ENCODE measurements at regions not wholly inside any gene's neighbourhood (a gene's known extent, or its start where the extent isn't known, plus 50 kb on each side); places are given as distances from the start of the nearest gene placed in this dataset.

DNA sequence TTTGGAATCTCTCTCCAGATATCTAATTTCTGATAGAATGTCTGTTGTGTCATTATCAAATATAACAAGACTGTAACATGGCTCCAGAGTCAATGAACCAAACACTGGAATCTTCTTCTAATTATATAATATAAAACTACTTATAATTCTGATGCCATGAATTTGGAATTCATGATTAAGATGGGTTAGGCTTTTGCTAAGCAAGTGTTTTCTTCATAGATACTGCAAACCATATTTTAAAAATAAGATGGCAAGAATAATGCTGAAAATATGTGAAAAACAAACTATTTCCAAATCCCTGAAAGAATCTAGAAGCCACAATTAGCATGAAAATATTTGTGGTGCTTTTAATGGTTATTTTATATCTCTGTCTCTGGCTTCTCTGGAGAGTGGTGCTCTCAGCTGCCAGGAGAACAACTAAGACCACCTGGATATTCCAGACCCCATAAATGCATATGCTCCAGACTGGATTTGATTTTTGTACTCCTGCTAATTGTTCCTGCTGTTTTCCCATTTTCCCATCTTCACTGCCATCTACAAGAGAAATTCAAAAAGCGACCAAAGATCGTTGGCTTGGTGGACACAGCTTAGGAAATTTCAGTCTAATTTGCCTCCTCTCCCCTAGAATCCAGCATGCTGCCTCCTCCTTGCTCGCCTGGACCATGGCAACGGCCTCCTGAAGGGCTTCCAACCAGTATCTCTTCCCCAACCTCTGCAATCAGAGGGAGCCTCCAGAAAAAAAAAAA, 418.9 kb downstream of the SETD4 start:
- no peak for DNase-seq (ENCODE audit: low read depth, low spot score)
- H3K4me3 ChIP-seq (ENCODE audit: low read length): no peak overlapping the region

DNA sequence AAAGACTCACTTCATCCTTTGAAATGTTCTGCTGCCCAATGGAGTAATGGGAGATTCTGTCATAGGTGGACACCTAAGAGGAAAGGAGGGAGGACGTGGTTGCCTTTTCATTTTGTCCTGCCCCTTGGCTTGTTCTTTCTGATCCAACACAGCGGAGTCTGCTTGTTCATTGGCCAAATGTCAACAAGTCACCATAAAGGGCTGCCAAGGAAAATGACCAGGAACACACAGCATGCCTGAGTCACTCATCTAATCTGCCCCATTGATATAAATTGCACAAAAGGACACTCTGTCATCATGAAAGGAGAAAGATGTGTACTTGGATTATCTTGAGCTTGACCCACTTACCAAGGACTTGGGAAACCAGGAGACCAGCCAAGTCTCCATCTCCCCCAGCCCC, 422.9 kb downstream of the SETD4 start:
- no peak for DNase-seq (ENCODE audit: low read depth, low spot score)
- no peak overlapping the region for H3K4me3 ChIP-seq (ENCODE audit: low read length)

DNA sequence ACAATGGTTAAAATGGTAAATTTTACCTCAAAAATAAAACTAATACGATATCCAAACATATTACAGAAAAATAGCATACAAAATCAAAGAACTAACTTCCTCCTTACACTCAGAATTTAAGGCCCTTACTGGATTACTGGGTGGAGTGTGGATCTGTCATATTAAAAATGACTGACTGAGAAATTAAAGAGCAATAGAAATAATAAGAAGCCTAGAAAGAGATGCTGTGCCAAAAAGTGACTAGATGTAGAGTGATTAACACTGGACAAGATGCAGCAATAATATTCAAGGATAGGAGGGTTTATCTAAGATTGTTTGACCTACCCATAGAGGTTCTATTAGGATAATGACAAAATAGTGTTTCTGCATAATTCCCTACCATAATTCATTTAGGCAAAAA, 424.3 kb downstream of the SETD4 start:
- no peak for DNase-seq (ENCODE audit: low read depth, low spot score)

DNA sequence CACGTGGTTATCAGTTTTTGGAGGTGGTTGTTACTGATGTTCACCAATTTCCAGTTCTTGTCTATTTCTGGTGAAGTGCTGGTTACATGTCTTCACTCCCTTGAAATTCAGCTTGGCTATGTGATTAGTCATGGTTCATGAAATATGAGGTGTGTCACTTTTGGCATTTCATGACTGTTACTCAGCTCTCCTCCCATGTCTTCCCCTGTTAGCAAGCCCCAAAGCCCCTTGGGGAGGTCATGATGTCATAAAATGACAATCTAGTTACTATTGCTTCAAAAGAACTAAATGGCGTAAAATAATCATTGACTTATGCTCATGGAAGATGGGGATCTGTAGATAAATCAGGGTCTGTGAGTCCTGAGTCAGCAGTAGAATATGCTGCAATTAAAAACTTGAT, 425.1 kb downstream of the SETD4 start:
- DNase-seq (ENCODE audit: low read depth, low spot score): no peak

More for the DNA sequence above, 424.3 kb downstream of the SETD4 start:
- H3K4me3 ChIP-seq (ENCODE audit: low read length): no peak overlapping the region

DNA sequence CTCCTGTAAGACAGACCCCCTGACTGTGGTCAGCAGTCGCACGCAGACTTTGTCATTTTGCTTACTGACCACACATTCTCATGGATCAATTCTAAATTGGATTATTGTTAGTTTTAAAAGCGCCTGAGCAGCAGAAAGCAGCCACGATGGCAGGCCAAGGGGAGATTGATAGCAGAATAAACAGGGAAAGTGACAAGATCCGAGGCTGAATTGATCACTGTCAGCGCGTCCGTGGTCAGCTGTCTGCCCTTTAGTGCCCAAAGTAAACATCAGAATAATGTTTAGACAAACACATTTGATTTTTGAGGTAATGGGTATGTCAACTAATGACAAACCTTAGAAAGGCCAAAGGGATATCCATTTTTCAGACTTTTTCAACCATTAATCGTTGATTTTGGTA, 426.8 kb downstream of the SETD4 start:
- no peak for DNase-seq (ENCODE audit: low read depth, low spot score)
- no peak overlapping the region for H3K4me3 ChIP-seq (ENCODE audit: low read length)

More for the DNA sequence above, 425.1 kb downstream of the SETD4 start:
- no peak overlapping the region for H3K4me3 ChIP-seq (ENCODE audit: low read length)

DNA sequence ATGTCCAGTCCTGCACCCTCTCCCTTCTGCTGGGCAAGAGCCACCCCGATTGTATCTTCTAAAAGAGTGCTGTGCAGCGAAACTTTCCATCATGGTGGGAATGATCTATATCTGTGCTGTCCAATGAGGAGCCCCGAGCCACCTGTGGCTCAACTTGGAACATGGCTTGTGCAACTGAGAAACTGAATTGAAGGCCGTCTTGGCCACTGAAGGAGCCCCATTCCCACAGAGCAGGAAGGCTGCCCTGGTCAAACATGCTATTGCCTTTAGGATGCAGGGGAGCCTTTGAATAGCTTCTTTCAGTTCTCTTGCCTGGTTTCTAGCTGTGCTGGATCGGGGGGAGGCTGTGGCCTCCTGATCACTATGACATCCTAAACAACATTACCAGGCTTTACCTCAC, 427.6 kb downstream of the SETD4 start:
- DNase-seq (ENCODE audit: low read depth, low spot score): no peak
- H3K4me3 ChIP-seq (ENCODE audit: low read length): no peak overlapping the region

DNA sequence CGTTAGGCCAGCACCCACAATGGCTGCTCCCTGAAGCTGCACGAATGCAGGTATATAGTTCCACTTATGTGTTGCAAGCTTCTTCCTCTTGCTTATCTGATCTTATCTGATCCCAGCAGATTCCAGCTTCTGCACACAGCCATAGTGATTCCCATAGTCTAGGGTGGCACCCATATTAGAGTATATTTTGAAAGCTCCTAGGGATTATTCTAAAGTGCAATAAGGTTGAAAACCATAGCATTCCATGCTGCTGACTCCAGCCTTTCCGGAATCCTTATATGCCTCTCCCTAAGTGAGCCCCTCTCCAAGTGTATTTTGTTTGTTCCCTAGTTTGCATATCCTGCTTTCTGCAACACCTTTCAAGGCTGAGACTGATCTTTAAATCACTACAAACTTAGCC, 432.0 kb downstream of the SETD4 start:
- H3K4me3 ChIP-seq (ENCODE audit: low read length): no peak overlapping the region
- no peak for DNase-seq (ENCODE audit: low read depth, low spot score)

DNA sequence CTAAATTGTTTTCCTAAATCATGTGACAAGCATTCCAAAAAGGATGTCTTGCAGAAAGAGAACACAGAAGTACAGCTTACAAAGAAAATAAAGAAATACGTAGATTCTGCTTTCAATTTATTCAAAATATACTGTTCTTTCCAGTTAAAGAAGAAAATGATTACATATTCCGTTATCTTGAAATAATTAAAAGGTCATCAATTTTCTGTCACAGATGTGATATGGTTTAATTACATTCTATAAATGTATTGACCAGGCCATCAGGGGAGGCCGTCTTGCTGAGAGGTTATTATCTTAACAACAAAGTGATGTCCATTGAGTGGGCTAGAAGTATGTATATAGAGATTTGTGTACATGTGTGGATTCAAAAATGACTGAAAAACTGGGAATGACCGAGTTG, 432.9 kb downstream of the SETD4 start:
- no peak for DNase-seq (ENCODE audit: low read depth, low spot score)

DNA sequence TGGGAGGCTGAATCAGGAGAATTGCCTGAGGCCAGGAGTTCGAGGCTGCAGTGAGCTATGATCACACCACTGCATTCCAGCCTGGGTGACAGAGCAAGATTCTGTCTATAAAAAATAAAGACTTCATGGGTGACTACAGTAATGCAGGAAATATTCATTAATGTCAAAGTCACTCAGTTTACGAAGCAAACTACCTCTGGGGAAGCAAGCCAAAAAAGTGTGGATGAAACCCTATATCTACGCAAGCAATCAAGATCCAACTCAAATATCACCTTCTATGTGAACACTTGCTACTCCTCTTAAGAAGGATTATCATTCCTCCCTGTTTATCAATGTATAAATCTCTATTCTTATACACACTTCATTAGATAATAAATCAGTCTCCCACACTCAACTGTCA, 434.8 kb downstream of the SETD4 start:
- no peak for DNase-seq (ENCODE audit: low read depth, low spot score)
- no peak overlapping the region for H3K4me3 ChIP-seq (ENCODE audit: low read length)

More for the DNA sequence above, 432.9 kb downstream of the SETD4 start:
- H3K4me3 ChIP-seq (ENCODE audit: low read length): no peak overlapping the region

DNA sequence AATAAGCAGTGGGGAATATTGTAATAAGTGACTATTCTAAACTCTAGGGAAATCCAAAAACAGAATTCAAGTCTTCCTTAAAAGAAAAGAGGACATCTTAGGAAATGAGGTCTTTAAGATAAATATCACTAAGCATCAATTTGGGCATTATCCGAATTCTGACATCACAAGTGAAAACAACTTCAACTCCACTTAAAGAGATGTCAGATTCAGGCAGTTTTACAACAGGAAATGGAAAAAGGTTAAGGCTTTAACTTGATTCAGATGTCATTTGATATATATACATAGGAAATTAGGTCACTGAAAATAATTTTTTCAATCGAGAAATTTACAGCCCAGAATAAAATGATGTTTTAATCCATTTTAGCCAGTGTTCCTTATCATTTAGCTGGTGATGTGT, 435.4 kb downstream of the SETD4 start:
- DNase-seq (ENCODE audit: low read depth, low spot score): no peak
- H3K4me3 ChIP-seq (ENCODE audit: low read length): no peak overlapping the region

DNA sequence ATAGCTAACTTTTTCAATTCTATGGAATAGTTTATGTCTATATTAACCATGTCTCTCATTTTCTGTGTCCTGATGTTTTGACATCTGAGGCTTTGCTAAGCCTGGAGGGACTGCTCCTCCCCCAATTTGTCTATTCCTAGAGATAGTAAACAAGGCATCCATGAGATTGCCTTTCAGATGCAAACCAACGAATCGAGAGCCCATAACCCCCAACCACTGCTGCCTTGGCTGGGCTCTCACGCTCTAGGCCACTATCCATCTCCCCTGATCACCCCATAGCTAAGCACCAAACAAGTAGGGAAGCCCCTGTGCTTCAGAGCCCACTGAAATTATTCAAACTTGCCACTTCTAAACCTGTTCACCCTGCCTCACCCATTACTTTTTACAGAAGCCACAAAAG, 437.7 kb downstream of the SETD4 start:
- DNase-seq (ENCODE audit: low read depth, low spot score): no peak
- no peak overlapping the region for H3K4me3 ChIP-seq (ENCODE audit: low read length)

DNA sequence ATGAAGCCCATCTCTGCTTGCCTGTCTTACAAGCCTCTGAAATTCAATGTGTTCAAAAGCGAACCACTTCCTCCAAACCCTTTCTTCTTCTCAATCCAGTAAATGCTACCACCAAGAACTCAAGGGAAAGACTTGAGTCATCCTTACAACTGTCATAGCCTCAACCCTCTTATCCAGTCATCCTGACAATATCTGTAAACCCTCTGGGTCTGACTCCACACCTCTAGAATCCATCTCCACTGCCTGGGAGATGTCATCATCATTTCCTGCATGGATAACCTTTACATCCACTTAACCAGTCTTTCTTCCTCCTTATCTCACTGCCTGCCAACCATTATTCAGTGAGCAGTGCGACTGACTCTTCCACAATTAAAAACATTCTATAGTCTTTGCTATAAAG, 441.1 kb downstream of the SETD4 start:
- DNase-seq (ENCODE audit: low read depth, low spot score): peak; percentile 12
- H3K4me3 ChIP-seq (ENCODE audit: low read length): no peak overlapping the region

DNA sequence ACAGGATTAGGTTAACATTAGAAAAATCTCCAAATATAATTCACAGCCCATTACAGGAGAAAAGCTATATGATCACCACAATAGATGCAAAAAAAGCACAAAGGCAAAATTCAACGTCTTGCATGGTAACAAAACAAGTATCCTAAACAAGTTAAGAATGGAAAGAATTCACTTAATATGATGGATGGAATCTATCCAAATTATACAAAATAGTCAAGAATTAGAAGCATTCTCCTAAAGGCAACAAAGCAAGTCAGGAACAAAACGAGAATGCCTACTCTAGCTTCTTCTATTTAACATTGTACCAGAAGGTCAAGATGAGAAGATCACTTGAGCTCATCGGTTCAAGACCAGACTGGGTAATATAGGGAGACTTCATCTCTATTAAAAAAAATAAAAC, 442.8 kb downstream of the SETD4 start:
- no peak for DNase-seq (ENCODE audit: low read depth, low spot score)
- no peak overlapping the region for H3K4me3 ChIP-seq (ENCODE audit: low read length)

DNA sequence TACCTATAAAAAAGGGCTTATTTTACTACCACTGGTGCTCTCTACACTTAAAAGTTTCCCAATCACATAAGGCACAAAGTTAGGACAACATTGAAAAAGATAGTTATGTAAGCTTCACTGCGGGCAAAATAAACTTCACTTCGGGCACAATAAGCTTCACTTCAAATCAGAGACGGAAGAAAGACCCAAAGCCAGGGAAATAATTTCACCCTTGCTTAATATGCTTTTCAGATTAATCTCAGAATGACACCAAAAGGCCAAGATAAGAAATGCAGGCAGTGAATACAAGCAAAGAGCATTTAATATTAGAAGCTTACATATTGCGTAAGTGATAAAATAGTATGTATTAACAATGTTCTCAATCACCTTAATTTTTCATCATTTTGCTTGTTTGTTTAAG, 444.2 kb downstream of the SETD4 start:
- DNase-seq (ENCODE audit: low read depth, low spot score): peak; percentile 24
- no peak overlapping the region for H3K4me3 ChIP-seq (ENCODE audit: low read length)

DNA sequence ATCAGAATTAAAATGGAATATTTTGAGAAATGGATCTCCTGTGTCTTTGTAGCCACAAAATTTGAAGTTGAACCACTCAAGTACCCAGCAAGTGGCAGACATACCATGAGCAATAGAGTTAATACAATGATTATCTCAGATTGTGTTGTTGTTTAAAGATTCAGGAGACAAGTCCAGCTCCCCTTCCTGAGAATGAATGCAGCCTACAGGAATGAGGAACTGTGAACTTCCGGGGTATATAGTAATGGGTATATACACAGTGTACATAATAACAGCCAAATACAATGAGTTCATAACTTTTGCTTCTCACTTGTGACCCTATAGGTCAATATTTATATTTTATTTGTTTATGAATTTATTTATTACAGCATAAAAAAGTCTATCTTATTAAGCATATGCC, 445.0 kb downstream of the SETD4 start:
- no peak for DNase-seq (ENCODE audit: low read depth, low spot score)
- H3K4me3 ChIP-seq (ENCODE audit: low read length): no peak overlapping the region

DNA sequence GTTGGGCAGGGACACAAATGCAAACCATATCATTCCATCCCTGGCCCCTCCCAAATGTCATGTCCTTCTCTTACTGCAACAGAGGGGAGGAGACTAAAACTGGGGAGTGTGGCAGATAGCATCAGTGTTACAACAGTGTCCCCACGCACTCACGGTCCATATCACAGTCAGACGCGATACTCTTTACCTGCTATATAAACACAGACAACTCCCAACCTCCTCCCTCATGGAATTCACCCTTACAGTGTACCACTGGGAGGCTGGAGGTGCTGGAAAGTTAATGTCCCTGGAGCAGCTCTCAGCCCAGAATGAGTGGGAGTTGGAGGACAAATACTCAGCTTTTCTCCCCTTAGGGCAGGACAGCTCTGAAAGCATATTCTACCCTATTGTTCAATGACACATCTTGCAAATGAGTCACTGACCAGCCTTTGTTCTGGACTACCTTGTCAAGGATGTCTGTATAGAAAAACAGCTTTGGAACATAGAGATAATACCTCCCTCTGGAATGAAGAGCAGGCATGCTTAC, 445.9 kb downstream of the SETD4 start:
- H3K4me3 ChIP-seq (ENCODE audit: low read length): no peak overlapping the region
- no peak for DNase-seq (ENCODE audit: low read depth, low spot score)

DNA sequence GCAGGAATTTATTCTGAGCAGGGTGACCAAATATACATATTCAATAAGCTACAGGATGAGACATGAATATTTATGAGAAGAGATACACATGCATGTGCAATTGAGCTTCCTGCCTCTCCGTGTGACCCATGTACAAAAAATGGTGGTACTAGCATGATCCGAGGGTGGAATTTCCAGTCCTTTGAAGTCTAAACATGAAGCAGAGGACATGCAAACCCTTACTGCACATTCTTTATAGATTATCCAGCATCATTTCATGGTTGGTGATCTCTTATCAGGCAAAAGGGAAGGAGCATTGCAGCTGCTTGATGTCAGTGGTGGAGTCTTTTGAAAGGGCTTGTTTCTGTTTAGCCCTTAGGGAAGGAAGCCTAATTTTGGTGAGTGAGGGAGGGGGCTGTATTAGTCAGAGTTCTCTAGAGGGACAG, 448.6 kb downstream of the SETD4 start:
- DNase-seq (ENCODE audit: low read depth, low spot score): no peak
- H3K4me3 ChIP-seq (ENCODE audit: low read length): no peak overlapping the region

DNA sequence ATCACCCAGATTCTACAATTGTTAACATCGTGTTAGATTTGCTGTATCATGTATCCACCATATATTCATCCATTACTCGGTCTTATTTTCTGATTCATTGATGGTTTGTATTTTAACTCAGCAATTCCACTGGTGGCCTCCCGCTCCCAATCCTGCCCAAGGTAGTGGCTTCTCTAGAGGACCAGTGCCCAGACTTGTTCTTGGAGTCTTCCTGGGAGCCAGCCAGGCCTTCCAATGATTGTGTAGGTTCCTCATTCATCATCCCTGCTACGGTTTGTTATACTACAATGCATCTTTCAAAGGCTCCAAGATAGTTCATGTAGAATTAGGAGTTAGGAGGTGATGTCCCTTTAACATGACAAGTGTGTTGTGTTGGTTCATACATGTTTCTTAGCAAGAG, 451.1 kb downstream of the SETD4 start:
- no peak for DNase-seq (ENCODE audit: low read depth, low spot score)
- no peak overlapping the region for H3K4me3 ChIP-seq (ENCODE audit: low read length)

DNA sequence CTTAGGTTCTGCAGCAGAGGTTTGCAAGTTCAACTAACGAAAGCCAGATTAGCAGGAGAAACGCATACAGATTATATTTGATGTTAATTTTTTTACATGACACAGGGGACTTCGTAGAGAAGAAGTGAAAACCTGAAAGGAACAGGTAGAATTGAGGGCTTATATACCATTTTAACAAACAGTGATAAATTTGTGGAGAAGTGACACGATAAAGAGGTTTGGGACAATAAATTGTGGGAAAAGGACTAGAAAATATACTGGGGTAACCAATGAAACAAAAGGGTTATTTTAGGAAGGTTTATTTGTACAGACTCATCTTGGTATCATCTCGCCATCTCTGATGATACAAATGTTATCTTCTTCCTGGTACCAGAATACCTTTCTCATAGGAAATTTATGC, 452.9 kb downstream of the SETD4 start:
- no peak for DNase-seq (ENCODE audit: low read depth, low spot score)
- H3K4me3 ChIP-seq (ENCODE audit: low read length): no peak overlapping the region

DNA sequence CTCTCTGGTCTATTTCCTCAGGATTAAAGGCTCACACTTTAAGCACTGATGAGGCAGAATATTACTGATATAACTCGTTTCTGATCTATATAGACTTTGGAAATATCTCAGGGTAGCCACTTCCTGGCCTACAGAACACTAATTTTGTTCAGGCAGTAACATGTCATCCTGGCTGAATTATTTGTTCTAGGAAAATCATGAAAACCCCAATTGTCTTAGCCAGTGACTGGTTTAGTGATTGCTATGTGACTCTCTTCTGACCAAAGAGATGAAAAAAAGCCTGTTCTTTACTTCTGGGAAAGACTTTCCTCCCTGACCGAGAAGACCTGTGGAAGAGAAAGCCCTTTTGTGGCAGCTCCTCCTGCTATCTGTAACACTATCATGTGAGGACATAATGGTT, 453.7 kb downstream of the SETD4 start:
- DNase-seq (ENCODE audit: low read depth, low spot score): no peak
- H3K4me3 ChIP-seq (ENCODE audit: low read length): no peak overlapping the region

DNA sequence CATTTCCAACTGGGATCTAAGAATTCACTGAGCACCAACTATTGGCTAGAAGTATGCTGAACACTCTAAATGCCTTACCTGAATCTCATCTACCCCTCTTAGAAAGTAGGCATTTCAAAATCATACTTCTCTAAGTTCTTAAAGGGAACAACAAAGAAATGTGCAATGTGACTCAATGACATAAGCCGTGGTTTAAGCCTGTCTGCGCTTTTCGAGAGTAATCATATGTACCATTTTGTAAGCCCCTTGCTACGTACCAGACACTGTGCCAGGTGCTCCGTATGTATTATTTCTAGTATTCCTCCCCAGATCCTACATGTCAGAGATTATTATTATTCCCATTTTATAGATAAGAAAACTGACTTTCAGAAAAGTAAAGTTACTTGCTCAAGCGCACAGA, 454.2 kb downstream of the SETD4 start:
- DNase-seq (ENCODE audit: low read depth, low spot score): no peak
- no peak overlapping the region for H3K4me3 ChIP-seq (ENCODE audit: low read length)
